ENCODE measurements at regions not wholly inside any gene's neighbourhood (a gene's known extent, or its start where the extent isn't known, plus 50 kb on each side); places are given as distances from the start of the nearest gene placed in this dataset.

DNA sequence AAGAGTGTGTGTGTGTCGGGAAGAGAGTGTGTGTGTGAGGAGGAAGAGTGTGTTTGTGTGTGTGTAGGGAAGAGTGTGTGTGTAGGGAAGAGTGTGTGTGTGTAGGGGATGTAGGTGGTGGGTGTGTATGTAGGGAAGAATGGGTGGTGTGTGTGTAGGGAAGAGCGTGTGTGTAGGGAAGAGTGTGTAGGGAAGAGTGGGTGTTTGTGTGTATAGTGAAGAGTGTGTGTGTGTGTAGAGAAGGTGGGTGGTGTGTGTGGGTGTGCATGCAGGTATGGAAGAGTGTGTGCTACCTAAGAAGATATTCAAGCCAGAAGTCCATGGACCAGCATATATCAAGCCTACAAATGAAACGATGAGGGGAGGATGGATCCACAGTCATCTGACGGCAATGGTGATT, 265.8 kb downstream of the FGF9 start:
- no peak for TF ChIP-seq ZFX (IDR thresholded peaks at IDR 0.05; ENCODE audit: borderline replicate concordance)
- TF ChIP-seq, protein P1, sequence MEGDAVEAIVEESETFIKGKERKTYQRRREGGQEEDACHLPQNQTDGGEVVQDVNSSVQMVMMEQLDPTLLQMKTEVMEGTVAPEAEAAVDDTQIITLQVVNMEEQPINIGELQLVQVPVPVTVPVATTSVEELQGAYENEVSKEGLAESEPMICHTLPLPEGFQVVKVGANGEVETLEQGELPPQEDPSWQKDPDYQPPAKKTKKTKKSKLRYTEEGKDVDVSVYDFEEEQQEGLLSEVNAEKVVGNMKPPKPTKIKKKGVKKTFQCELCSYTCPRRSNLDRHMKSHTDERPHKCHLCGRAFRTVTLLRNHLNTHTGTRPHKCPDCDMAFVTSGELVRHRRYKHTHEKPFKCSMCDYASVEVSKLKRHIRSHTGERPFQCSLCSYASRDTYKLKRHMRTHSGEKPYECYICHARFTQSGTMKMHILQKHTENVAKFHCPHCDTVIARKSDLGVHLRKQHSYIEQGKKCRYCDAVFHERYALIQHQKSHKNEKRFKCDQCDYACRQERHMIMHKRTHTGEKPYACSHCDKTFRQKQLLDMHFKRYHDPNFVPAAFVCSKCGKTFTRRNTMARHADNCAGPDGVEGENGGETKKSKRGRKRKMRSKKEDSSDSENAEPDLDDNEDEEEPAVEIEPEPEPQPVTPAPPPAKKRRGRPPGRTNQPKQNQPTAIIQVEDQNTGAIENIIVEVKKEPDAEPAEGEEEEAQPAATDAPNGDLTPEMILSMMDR (IDR thresholded peaks at IDR 0.05): no peak

DNA sequence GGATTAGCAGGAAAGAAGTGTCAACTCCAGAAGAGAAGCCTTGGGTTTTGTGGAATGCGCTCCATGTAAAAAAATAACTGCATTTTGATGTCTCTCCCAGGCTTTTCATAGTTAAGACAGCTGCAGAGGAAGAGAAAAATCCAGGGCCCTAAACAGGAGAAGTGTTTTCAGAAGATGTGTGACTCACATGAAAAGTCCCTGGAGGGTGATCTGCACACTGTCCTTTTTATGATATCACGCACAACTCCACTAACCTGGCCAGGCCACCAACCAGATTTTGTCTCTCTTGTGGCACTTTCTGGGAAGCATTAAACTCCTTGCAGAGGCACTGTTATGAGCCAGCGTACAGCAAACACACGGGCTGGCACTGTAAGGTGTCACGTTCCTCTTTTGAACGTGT, 267.3 kb downstream of the FGF9 start:
- TF ChIP-seq, protein P1 (IDR thresholded peaks at IDR 0.05): no peak
- TF ChIP-seq ZFX (IDR thresholded peaks at IDR 0.05; ENCODE audit: borderline replicate concordance): no peak
- H3K27ac ChIP-seq: no peak overlapping the region

More for the DNA sequence above, 265.8 kb downstream of the FGF9 start:
- no peak overlapping the region for H3K27ac ChIP-seq

DNA sequence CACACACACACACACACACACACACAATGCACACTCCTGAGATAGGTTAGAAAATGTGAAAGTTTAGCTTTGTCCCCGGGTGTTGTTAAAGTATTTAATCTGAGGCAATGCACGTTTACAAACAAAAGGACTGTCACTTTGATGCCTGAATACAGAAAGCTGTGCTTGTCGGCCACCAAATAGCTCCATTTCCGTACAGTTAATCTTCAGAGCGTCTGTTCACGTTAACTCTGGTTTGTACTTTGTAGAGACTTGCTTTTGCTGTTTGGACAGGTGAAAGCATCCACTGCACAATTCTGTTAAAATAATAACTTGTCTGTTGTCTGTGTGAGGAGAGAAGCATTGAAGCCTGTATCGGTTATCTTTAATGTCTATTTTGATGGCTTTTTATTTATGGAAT, 267.8 kb downstream of the FGF9 start:
- H3K27ac ChIP-seq: no peak overlapping the region
- TF ChIP-seq, protein P1 (IDR thresholded peaks at IDR 0.05): no peak
- TF ChIP-seq ZFX (IDR thresholded peaks at IDR 0.05; ENCODE audit: borderline replicate concordance): no peak

- TF ChIP-seq, protein P1 (IDR thresholded peaks at IDR 0.05): no peak
Measured at GRCh38 chr13:21942061-21942460, 271.2 kb downstream of the FGF9 start.

DNA sequence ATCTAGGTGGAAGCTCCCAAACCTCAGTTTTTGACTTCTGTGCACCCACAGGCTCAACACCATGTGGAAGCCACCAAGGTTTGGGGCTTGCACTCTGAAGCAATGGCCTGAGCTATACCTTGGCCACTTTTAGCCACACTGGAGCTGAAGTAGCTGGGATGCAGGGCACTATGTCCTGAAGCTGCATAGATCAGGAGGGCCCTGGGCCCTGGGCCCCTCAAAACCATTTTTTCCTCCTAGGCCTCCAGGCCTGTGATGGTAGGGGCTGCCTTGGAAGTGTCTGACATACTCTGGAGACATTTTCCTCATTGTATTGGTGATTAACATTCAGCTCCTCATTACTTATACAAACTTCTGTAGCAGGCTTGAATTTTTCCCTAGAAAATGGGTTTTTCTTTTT, 273.7 kb downstream of the FGF9 start:
- TF ChIP-seq, protein P1 (IDR thresholded peaks at IDR 0.05): no peak
- TF ChIP-seq ZFX (IDR thresholded peaks at IDR 0.05; ENCODE audit: borderline replicate concordance): no peak
- no peak overlapping the region for H3K27ac ChIP-seq

More at GRCh38 chr13:21942061-21942460, 271.2 kb downstream of the FGF9 start:
- no peak overlapping the region for H3K27ac ChIP-seq

- TF ChIP-seq, protein P1 (IDR thresholded peaks at IDR 0.05): no peak
- no peak for TF ChIP-seq ZFX (IDR thresholded peaks at IDR 0.05; ENCODE audit: borderline replicate concordance)
- no peak overlapping the region for H3K27ac ChIP-seq
Measured at GRCh38 chr13:21945195-21945594, 274.3 kb downstream of the FGF9 start.

GRCh38 chr13:21946964-21947363, 276.1 kb downstream of the FGF9 start:
- TF ChIP-seq, protein P1 (IDR thresholded peaks at IDR 0.05): no peak
- TF ChIP-seq ZFX (IDR thresholded peaks at IDR 0.05; ENCODE audit: borderline replicate concordance): no peak
- H3K27ac ChIP-seq: no peak overlapping the region

All from 22Rv1 (cell line).